ENCODE measurements at regions not wholly inside any gene's neighbourhood (a gene's known extent, or its start where the extent isn't known, plus 50 kb on each side); places are given as distances from the start of the nearest gene placed in this dataset.

DNA sequence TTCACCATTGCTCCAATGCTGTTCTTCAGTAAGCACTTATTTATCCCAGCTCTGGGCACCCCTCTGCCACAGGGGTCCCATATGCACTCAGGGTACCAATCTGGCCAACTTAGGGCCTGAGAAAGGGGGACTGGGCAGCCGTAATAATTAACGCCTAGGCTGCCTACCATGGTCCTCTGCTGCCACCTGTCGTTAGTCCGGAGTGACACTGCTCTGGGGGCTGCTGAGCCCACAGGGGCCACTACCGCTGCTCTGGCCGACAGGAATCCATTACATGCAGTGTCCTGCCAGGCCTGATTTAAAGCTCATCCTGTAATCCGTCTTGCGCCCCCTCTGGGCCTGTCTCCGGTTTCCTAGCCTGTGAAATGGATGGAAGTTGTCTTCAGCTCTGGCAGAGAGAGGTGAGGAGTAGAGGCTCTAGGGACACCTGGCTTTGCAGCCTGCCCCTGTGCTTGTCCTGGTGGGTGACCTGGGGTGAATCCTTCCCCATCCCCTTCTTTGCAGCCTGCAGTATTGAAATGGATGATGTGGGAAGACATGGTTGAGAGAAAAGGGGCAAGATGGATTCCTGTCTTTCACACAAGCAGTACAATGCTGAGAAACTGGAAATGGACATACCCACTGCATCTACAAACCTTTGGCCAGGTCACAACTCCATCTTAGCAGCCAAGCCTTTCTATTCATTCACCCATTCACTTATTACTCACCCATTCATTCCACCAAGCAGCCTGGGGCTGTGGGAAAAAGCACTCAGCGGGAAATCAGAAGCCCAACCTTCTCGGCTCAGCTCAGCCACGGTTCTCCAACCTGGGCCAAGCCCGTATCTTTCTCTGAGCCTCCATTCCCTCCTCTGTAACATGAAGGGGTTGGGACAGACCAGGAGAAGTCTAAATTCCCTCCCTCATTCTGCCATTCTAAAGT, 116.3 kb upstream of the NALF2 start:
- Mint-ChIP-seq H3K36me3 (ENCODE audit: insufficient read depth in 2 of 2) (no peaks in the 10 kb centered on the region), H3K4me1 (ENCODE audit: low read depth) (no peaks in the 10 kb centered on the region), H3K9me3 (no peaks in the 10 kb centered on the region), H3K4me3 (no peak overlapping the region), H3K27me3 (ENCODE audit: low read depth) (peaks cover 76% of the 10 kb centered on the region), H3K27ac (no peak overlapping the region)
- DNase-seq (peak; percentile 28 to 53), ATAC-seq (replicated peaks in 1 of 2) (peak in 1 of 2 donors; percentile 60)

DNA sequence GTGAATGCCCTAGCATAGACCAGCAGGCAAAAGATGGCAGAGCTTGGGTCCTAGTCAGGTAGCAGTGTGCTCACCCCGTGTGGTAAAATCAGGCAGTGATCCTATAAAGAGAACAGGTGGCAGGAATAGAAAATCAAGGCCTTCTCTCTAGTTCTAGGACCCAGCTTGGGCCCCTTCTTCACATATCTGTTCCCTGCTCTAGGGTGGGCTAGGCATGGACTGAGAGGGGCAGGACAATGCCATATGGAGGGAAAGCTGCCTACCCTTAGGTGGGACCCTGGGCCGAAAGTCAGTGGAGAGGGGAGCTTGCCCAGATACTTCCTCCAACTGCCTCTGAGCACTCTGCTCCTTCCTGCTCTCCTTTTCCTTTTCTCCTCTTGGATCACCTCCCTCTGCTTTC, 117.4 kb upstream of the NALF2 start:
- peaks cover 84% of the 10 kb centered on the region for H3K27me3 Mint-ChIP-seq (ENCODE audit: low read depth)
- H3K36me3 Mint-ChIP-seq (ENCODE audit: insufficient read depth in 2 of 2) = no peaks in the 10 kb centered on the region
- no peak overlapping the region for H3K27ac Mint-ChIP-seq
- no peak overlapping the region for H3K4me3 Mint-ChIP-seq
- no peaks in the 10 kb centered on the region for H3K9me3 Mint-ChIP-seq
- no peaks in the 10 kb centered on the region for H3K4me1 Mint-ChIP-seq (ENCODE audit: low read depth)
- DNase-seq = no peak
- no peak for ATAC-seq (replicated peaks in 1 of 2)

DNA sequence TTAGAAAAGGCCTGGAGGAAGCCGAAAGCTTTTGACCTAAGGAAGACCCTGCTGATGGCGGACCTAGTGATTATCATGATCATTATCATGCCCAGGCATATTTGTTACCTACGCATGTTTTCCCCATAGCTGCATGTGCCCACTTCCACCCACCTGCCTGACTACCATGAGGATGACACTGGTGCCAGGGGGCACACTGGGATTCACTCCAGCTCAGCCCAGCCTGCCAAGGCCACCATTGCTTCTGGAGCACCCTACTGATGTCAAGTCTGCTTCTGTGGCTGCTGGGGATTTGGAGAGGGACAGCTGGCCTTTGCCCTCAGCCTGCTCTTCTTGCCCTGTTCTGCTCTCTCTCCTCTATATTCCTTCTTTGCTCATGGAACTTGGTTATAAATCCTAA, 124.7 kb upstream of the NALF2 start:
- Mint-ChIP-seq H3K4me3 (no peak overlapping the region), H3K9me3 (peaks cover 2 to 4% of the 10 kb centered on the region in 2 donors), H3K27me3 (ENCODE audit: low read depth) (peaks cover 39% of the 10 kb centered on the region), H3K27ac (no peak overlapping the region), H3K36me3 (ENCODE audit: insufficient read depth in 2 of 2) (peaks cover 2% of the 10 kb centered on the region in 2 donors), H3K4me1 (ENCODE audit: low read depth) (no peaks in the 10 kb centered on the region)
- ATAC-seq (replicated peaks in 1 of 2) (no peak), DNase-seq (no peak)

DNA sequence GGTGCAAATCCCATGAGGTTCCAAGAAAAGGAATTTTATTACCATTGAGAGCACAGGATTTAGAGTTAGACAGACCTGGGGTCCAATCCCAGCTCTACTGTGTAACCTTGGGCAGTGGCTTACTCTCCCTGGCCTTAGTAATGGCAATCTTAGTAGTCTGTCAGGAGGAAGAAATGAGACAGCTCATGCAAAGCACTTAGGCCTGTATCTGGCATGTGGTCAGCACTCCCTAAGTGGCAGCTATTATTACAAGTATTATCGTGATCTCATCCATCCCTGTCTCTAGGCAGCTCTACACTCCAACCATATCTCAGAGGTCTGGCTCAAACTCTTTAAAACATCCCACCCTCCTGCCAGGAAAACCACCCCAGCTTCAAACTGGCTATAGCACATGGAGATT, 129.6 kb upstream of the NALF2 start:
- DNase-seq (no peak), ATAC-seq (replicated peaks in 1 of 2) (no peak)
- Mint-ChIP-seq H3K27me3 (ENCODE audit: low read depth) (peaks cover 45% of the 10 kb centered on the region), H3K4me3 (no peak overlapping the region), H3K9me3 (peaks cover 2 to 4% of the 10 kb centered on the region in 2 donors), H3K36me3 (ENCODE audit: insufficient read depth in 2 of 2) (peaks cover 2% of the 10 kb centered on the region in 2 donors), H3K4me1 (ENCODE audit: low read depth) (no peaks in the 10 kb centered on the region), H3K27ac (no peak overlapping the region)

DNA sequence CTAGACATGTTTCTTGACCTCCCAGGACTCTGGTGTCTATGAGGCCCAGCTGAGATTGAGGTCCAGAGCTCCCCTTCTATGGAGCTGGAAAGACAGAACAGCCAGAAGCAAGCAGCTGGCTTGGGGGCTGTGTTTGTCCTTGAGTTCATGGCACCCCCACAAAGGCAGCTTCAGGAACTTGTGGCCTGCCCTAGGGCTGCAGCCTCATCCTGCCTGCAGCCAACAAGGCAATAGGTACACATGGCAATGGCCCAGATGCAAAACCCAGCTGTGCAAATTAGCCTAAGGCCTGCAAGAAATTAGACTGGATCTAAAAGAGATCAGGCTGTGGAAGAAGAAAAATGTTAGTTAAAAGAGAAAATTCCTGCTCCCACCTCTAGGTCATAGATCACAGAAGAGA, 131.7 kb upstream of the NALF2 start:
- Mint-ChIP-seq H3K4me3 (no peak overlapping the region), H3K4me1 (ENCODE audit: low read depth) (no peaks in the 10 kb centered on the region), H3K27ac (no peak overlapping the region), H3K36me3 (ENCODE audit: insufficient read depth in 2 of 2) (peaks cover 2% of the 10 kb centered on the region in 2 donors), H3K27me3 (ENCODE audit: low read depth) (peaks cover 48% of the 10 kb centered on the region), H3K9me3 (peaks cover 2 to 4% of the 10 kb centered on the region in 2 donors)
- ATAC-seq (replicated peaks in 1 of 2) (no peak), DNase-seq (no peak)

DNA sequence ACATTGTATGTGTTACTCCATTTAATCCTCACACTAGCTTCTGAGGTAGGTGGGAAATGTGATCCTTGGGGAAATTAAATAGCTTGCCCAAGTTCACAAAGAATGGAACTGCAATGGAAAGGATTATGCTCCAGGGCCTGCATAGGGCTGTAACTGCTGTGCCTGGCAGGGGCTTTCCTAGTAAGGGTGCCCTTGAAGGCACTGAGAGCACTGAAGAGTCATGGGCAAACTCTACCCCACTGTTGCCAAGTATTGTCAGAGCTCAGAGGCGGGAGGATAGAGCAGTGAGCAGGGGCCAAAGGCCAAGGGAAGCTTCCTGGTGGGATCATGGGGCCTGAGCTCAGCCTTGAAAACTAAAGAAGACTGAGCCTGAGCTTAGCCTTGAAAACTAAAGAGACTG, 133.0 kb upstream of the NALF2 start:
- Mint-ChIP-seq H3K36me3 (ENCODE audit: insufficient read depth in 2 of 2) (peaks cover 2% of the 10 kb centered on the region in 2 donors), H3K4me1 (ENCODE audit: low read depth) (no peaks in the 10 kb centered on the region), H3K27ac (no peak overlapping the region), H3K27me3 (ENCODE audit: low read depth) (peaks cover 48% of the 10 kb centered on the region), H3K9me3 (peaks cover 0 to 4% of the 10 kb centered on the region in 2 donors), H3K4me3 (no peak overlapping the region)
- ATAC-seq (replicated peaks in 1 of 2) (no peak), DNase-seq (no peak)

DNA sequence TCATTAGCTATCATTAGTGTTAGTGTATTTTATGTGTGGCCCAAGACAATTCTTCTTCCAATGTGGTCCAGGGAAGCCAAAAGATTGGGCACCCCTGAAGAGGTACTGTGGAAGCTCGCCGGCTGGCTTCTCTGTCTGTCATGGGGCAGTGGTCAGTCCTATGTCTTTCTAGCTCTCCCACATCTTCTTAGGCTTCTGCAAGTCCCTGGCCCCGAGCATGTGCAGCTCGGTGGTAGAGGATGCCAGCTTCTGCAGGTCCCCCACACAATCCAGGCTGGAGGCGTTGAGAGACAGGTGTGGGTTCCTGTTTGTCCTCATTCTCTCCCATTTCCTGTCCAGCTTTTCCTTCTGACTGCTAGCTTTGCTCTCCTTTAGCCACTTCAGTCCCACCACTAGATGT, 134.1 kb upstream of the NALF2 start:
- H3K36me3 Mint-ChIP-seq (ENCODE audit: insufficient read depth in 2 of 2) = no peaks in the 10 kb centered on the region
- peaks cover 47% of the 10 kb centered on the region for H3K27me3 Mint-ChIP-seq (ENCODE audit: low read depth)
- no peak for DNase-seq
- no peaks in the 10 kb centered on the region for H3K4me1 Mint-ChIP-seq (ENCODE audit: low read depth)
- ATAC-seq (replicated peaks in 1 of 2) = no peak
- no peaks in the 10 kb centered on the region for H3K9me3 Mint-ChIP-seq
- H3K27ac Mint-ChIP-seq = no peak overlapping the region
- no peak overlapping the region for H3K4me3 Mint-ChIP-seq

DNA sequence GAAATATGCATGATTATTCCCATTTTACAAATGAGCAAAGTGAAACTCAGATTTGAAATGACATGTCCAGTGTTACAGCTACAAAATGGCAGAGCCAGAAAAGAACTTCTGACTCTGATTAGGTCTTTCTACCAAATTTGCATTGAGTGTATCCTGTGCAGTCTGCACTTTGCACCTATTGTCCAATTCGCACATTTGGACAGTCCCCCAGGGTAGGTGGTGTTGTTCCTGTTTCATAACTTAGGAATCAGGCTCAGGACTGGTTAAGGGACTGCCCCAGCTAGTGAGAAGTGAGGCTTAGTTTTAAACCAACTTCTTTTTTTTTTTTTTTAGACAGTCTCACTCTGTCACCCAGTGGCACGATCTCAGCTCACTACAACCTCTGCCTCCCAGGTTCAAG, 137.9 kb upstream of the NALF2 start:
- H3K9me3 Mint-ChIP-seq = no peaks in the 10 kb centered on the region
- no peak overlapping the region for H3K27ac Mint-ChIP-seq
- peaks cover 26% of the 10 kb centered on the region for H3K27me3 Mint-ChIP-seq (ENCODE audit: low read depth)
- DNase-seq (no peak), ATAC-seq (replicated peaks in 1 of 2) (no peak)
- H3K4me1 Mint-ChIP-seq (ENCODE audit: low read depth) = no peaks in the 10 kb centered on the region
- no peak overlapping the region for H3K4me3 Mint-ChIP-seq
- H3K36me3 Mint-ChIP-seq (ENCODE audit: insufficient read depth in 2 of 2) = no peaks in the 10 kb centered on the region

DNA sequence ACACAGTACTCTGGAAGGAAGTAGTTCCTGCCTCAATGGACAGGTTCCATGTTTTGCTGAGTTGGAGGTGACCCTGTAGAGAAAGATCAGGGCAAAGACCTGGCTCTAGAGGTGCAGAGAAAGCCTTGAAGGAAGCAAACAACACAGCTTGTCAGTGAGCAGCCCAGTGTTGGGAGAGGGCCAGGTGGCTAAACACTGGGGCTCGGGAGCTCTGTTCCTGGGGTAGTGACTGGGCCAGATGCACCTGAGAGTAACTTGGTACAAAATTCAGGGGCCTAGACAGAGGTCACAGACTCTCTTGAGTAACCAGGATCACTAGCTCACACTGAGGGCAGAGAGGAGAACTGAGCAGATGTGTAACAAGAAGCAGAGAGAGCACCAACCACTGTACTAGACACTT, 138.4 kb upstream of the NALF2 start:
- Mint-ChIP-seq H3K27ac (no peak overlapping the region), H3K9me3 (no peaks in the 10 kb centered on the region), H3K4me3 (no peak overlapping the region), H3K27me3 (ENCODE audit: low read depth) (peaks cover 26% of the 10 kb centered on the region), H3K4me1 (ENCODE audit: low read depth) (no peaks in the 10 kb centered on the region), H3K36me3 (ENCODE audit: insufficient read depth in 2 of 2) (no peaks in the 10 kb centered on the region)
- DNase-seq (no peak), ATAC-seq (replicated peaks in 1 of 2) (no peak)

DNA sequence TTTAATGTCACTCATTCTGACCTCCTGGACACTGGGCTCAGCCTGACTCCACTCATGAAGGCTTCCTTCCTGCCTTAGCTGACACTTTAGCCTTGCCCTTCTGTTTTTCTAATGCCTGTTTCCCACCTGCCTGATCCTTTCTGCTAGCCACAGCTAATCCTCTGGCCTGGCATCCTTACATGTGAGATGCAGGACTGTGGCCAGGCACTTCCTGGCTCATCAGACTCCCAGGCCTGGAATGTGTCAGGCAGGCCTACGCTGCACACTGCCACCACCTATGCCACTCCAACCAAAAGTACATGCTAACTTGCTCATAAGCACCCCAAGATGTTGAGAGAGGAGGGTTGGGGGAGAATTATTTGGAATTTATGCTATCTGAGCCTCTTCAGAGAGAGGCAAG, 138.8 kb upstream of the NALF2 start:
- no peaks in the 10 kb centered on the region for H3K36me3 Mint-ChIP-seq (ENCODE audit: insufficient read depth in 2 of 2)
- no peak for ATAC-seq (replicated peaks in 1 of 2)
- no peak overlapping the region for H3K27ac Mint-ChIP-seq
- no peaks in the 10 kb centered on the region for H3K4me1 Mint-ChIP-seq (ENCODE audit: low read depth)
- H3K27me3 Mint-ChIP-seq (ENCODE audit: low read depth) = peaks cover 26% of the 10 kb centered on the region
- no peak for DNase-seq
- no peaks in the 10 kb centered on the region for H3K9me3 Mint-ChIP-seq
- H3K4me3 Mint-ChIP-seq = no peak overlapping the region

DNA sequence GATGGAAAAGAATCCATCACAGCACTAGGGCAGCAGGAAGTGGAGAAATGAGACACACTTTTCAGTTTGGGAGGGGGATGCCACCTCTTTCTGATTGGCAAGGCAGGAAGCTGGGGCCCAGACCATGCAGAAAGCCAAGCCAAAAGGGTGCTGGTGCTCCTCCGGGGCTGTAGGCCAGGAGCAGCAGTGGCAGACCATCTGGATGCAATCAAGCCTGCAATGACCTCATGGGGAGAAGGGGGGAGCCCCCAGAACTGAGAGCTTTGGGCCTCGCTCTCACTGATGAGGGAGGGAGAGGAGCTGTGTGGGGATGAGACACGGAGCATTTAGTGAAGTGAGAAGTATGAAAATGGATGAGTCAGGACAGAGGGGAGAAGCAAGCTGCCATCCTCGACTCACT, 141.3 kb upstream of the NALF2 start:
- H3K27ac Mint-ChIP-seq = peak overlapping the region; percentile 52
- peaks cover 11% of the 10 kb centered on the region for H3K27me3 Mint-ChIP-seq (ENCODE audit: low read depth)
- no peaks in the 10 kb centered on the region for H3K9me3 Mint-ChIP-seq
- DNase-seq = no peak
- ATAC-seq (replicated peaks in 1 of 2) = no peak
- no peaks in the 10 kb centered on the region for H3K4me1 Mint-ChIP-seq (ENCODE audit: low read depth)
- H3K36me3 Mint-ChIP-seq (ENCODE audit: insufficient read depth in 2 of 2) = no peaks in the 10 kb centered on the region
- no peak overlapping the region for H3K4me3 Mint-ChIP-seq

DNA sequence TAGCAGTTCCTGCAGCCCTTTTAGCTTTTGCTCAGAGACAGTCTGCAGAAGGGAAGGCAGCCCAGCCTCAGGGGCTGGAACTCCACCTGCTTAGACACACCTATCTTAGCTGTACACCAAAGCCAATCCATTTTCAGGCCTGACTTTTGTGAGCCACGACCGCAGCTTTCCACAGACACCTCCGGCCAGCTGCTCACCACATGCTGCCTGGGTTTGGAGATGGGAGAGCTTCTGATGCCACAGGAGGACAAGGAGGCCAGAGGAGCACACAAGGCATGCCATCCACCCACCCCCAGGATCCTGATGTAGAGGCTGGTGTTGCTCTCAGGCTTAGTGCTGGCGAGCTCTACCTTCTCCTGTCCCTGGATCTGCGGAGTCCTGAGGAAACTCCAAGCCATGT, 141.8 kb upstream of the NALF2 start:
- H3K9me3 Mint-ChIP-seq = no peaks in the 10 kb centered on the region
- peak overlapping the region; percentile 52 for H3K27ac Mint-ChIP-seq
- no peak for ATAC-seq (replicated peaks in 1 of 2)
- no peak for DNase-seq
- no peaks in the 10 kb centered on the region for H3K36me3 Mint-ChIP-seq (ENCODE audit: insufficient read depth in 2 of 2)
- peaks cover 8% of the 10 kb centered on the region for H3K27me3 Mint-ChIP-seq (ENCODE audit: low read depth)
- H3K4me1 Mint-ChIP-seq (ENCODE audit: low read depth) = no peaks in the 10 kb centered on the region
- no peak overlapping the region for H3K4me3 Mint-ChIP-seq

DNA sequence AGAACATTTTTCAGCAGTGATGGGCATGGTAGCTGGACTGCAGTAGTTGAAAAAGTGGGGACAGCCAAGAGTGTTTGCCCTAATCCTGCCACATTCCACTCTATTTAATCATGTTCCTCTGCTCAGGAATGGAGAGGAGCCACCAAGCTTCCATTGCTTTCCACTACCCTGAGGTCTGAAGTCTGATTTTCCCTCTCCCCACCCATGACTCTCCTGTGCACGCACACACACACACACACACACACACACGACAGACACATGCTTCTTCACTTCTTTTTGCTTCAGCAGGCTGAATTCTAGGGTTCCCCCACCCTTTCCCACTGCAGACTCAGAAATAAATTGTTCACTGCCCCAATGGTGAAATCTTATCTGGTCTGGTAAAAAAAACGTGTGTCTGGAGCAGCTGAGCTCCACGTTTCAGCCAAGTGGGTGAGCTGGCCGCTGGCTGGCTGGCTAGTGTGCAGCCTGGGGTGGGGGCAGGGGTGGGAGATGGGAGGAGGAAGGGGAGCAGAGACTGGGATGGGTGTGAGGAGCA, 142.7 kb upstream of the NALF2 start:
- DNase-seq (no peak), ATAC-seq (replicated peaks in 1 of 2) (no peak)
- Mint-ChIP-seq H3K27me3 (ENCODE audit: low read depth) (peaks cover 8% of the 10 kb centered on the region), H3K27ac (no peak overlapping the region), H3K4me1 (ENCODE audit: low read depth) (no peaks in the 10 kb centered on the region), H3K9me3 (no peaks in the 10 kb centered on the region), H3K4me3 (no peak overlapping the region), H3K36me3 (ENCODE audit: insufficient read depth in 2 of 2) (no peaks in the 10 kb centered on the region)

DNA sequence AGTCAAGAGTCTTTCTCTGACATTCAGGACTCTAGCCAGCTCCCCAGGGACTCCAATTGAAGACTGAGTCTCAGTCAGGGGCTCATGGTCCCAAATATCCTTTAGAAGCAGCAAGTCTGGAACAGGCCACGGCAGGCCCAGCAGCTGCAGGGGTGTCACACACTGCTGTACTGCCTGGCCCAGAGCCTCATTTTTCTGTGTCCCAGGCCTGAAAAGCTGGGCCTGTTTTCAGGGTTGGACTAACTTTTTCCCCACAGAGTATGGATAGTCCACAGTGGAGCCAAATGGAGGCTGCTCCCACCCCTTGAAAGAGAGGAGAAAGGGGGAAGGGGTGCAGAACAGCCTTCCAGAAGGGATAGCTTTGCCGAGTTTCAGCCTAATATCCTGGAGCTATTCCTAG, 146.8 kb upstream of the NALF2 start:
- H3K27ac Mint-ChIP-seq = no peak overlapping the region
- ATAC-seq (replicated peaks in 1 of 2) (no peak), DNase-seq (no peak)
- peaks cover 4 to 10% of the 10 kb centered on the region in 2 donors for H3K9me3 Mint-ChIP-seq
- H3K36me3 Mint-ChIP-seq (ENCODE audit: insufficient read depth in 2 of 2) = peaks cover 6% of the 10 kb centered on the region in 2 donors
- H3K4me1 Mint-ChIP-seq (ENCODE audit: low read depth) = no peaks in the 10 kb centered on the region
- no peak overlapping the region for H3K4me3 Mint-ChIP-seq
- peaks cover 14% of the 10 kb centered on the region for H3K27me3 Mint-ChIP-seq (ENCODE audit: low read depth)
